ENCODE measurements at regions not wholly inside any gene's neighbourhood (a gene's known extent, or its start where the extent isn't known, plus 50 kb on each side); places are given as distances from the start of the nearest gene placed in this dataset.

- DNase-seq = no peak
Observed at GRCh38 chr7:97639036-97639435, 92.8 kb upstream of the TAC1 start.

DNA sequence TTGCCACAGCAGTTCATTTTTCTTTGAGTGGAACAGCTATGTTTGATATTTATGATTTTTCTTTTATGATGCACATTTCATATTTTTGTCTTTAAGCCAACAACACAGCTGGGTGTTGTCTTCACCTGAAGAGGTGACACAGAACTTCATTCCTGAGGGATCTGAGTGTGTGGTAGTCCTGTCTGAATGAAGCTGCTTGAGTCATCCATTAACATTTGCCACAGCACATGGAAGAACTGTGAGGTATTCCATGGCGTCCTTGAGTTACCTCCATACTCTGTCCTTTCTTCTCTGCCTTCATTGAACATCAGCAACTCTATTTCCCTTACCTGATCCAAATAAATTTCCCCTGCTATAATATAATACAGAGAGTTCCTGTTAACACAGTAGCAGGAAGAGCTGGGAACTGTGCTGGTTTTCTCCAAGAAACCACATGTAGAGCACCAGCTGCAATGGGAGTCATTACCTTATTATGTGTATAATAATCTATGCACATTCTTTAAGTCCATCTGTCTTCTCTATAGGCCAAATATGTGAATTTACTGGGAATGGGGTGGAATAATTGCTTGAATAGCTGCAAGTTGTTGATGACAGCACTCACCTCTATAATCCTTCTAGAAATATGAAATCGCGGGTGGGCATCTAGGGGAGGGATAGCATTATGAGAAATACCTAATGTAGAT lies 72.4 kb upstream of the TAC1 start:
- no peak for DNase-seq

DNA sequence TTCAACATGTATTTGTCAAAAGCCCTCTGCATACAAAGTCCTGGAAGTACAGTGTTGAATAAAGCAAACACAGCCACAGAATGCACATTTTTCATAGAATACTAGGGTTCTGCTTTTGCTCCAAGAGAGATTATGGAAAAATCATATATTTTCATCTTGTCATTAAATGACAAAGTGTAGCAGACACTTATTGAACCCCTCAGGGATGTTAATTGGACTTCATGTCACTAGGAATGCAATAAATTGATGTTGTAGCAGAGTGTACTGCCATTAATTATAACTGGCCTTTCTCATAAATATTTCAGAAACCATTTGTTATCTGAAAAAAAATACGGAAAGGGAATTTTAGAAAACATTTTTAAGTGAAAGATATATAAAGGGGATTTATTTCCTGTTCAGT lies 64.5 kb upstream of the TAC1 start:
- DNase-seq = no peak

DNA sequence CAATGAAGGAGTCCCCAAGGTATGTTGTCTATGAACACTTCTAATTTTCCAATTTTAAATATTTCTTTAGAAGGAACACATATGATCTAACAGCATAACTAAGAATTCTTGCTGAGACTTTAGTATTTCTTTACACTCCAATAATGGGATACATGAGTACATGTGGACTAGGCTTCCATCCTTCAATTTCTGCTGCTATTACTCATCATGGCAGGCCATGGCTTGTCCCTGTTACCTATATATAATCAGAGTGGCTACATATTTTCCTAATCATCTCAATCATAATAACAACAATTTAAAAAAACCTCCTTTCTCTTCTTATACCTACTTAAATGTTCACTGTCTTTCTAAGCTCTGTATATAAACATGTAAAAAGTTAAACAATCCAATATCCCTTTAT lies 60.3 kb upstream of the TAC1 start:
- DNase-seq = no peak

DNA sequence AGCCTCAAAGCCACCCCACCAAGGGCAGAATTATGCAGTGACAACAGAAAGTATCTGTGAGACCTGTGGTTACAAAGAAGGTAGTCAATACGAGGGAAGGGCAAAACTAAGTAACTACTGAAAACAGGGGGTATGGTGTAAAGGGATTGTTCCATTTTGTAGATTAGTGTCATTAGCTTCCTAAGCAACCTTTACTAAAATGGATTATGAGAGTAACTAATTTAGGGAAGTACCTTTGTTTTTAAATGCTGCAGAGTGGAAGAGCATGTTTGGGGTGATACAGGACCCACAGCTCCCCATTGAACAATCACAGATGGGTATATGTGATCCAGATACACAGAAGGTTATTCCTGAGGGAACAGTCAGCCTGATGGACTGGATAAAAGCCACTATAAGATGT lies 51.3 kb upstream of the TAC1 start:
- DNase-seq = no peak
